Panc1 (cell line): ENCODE measurements at regions not wholly inside any gene's neighbourhood (a gene's known extent, or its start where the extent isn't known, plus 50 kb on each side); places are given as distances from the start of the nearest gene placed in this dataset.

Experiments used
- ATAC-seq: fragments of 200-7000 bp; cut with Tn5 transposase; 2 replicates; pipeline ENCODE4 v1.9.1; 2020; ENCODE audit warnings: mild to moderate bottlenecking, moderate library complexity
- BruUV-seq: library from RNA; stranded (reverse); fragments of 400-500 nt; replicated peaks from 2 replicates; lab custom pipeline; 2021; lab: Mats Ljungman, UMichigan
- CTCF ChIA-PET: fragments of 300-600 bp; sonication (Branson Sonifier 250); formaldehyde crosslinking; loops from one replicate; lab custom pipeline; 2022; ENCODE audit warnings: antibody characterized with exemption; lab: Charles Lee
- POLR2A ChIA-PET: fragments of 300-600 bp; sonication (Branson Sonifier 250); formaldehyde crosslinking; loops from one replicate; lab custom pipeline; 2022; ENCODE audit warnings: antibody characterized with exemption; lab: Charles Lee
- DNase-seq: peaks from one replicate; pipeline ENCODE4 v3.0.0-alpha.2; 2010; ENCODE audit warnings: low read depth, low spot score
- H3K27ac ChIP-seq: 2 replicates; pipeline ENCODE4 v1.5.1; 2011; ENCODE audit warnings: mild to moderate bottlenecking, low read length, inconsistent platforms
- H3K27me3 ChIP-seq: fragments of 200-500 bp; sonication (Bioruptor generic); 2 replicates; pipeline ENCODE4 v1.6.0; 2014; ENCODE audit warnings: low read length, inconsistent platforms; ENCODE audit not compliant: control insufficient read depth, insufficient read depth
- H3K36me3 ChIP-seq: fragments of 200-500 bp; sonication (Bioruptor generic); 2 replicates; pipeline ENCODE4 v1.5.1; 2014; ENCODE audit warnings: inconsistent platforms, mild to moderate bottlenecking, low read length, moderate library complexity; ENCODE audit not compliant: control insufficient read depth, insufficient read depth
- H3K4me1 ChIP-seq: 2 replicates; pipeline ENCODE4 v1.5.1; 2011; ENCODE audit warnings: inconsistent platforms, mild to moderate bottlenecking, low read length, moderate library complexity; ENCODE audit not compliant: control insufficient read depth, insufficient read depth
- H3K4me3 ChIP-seq, 2 experiments: 2 replicates each; pipeline ENCODE4 v1.5.1; 2011 to 2012; ENCODE audit warnings: low read depth in 2 of 2, low read length in 2 of 2, mild to moderate bottlenecking in 2 of 2, inconsistent platforms in 1 of 2, moderate library complexity in 1 of 2
- H3K9me3 ChIP-seq: fragments of 200-500 bp; sonication (Bioruptor generic); 2 replicates; pipeline ENCODE4 v1.5.1; 2014; ENCODE audit warnings: low read depth, mild to moderate bottlenecking, inconsistent platforms, low read length, moderate library complexity; ENCODE audit not compliant: control insufficient read depth, insufficient read depth
- POLR2AphosphoS5 ChIP-seq: IDR thresholded peaks from 2 replicates; pipeline ENCODE4 v1.6.1; 2012; ENCODE audit warnings: mild to moderate bottlenecking, low read depth, low read length, moderate library complexity
- SIN3A ChIP-seq: IDR thresholded peaks from 2 replicates; pipeline ENCODE4 v1.6.1; 2012; ENCODE audit warnings: low read depth, mild to moderate bottlenecking, low read length, moderate library complexity, borderline replicate concordance; ENCODE audit not compliant: insufficient read depth
- TCF7L2 ChIP-seq: IDR thresholded peaks from 2 replicates; pipeline ENCODE4 v1.6.1; 2011; ENCODE audit warnings: mild to moderate bottlenecking, low read depth, low read length, inconsistent platforms
- in situ Hi-C: cut with HindIII; loops from 2 replicates; pipeline ENCODE4 v1.10.0; 2016; ENCODE audit warnings: low sequenced_read_pairs, low pct_unique_long_range_greater_than_20kb
- intact Hi-C: fragments of 100-400 bp; cut with micrococcal nuclease; formaldehyde crosslinking; loops from one replicate; pipeline ENCODE4 v1.10.0; 2022; ENCODE audit not compliant: unreplicated experiment
- TF ChIP-seq, protein P1 (sequence below), 2 experiments: IDR thresholded peaks; 2 replicates each; pipeline ENCODE4 v1.6.1; 2011 to 2012; ENCODE audit warnings: low read depth in 2 of 2, control low read depth in 1 of 2, low read length in 1 of 2, mild to moderate bottlenecking in 1 of 2, moderate library complexity in 1 of 2; ENCODE audit not compliant: insufficient read depth in 1 of 2
- TF ChIP-seq, protein P2 (sequence below): fragments of 450-650 bp; IDR thresholded peaks from 2 replicates; pipeline ENCODE4 v1.5.1; 2017; ENCODE audit warnings: mild to moderate bottlenecking

- H3K27me3 ChIP-seq: no peaks in the 10 kb centered on the region
- H3K9me3 ChIP-seq: peaks cover 21% of the 10 kb centered on the region; the same call in 1 of the 2 replicates
- peaks cover 14% of the 10 kb centered on the region for H3K4me1 ChIP-seq
- TF ChIP-seq POLR2AphosphoS5 (no peak), TCF7L2 (no peak), SIN3A (no peak)
- TF ChIP-seq, protein P1, sequence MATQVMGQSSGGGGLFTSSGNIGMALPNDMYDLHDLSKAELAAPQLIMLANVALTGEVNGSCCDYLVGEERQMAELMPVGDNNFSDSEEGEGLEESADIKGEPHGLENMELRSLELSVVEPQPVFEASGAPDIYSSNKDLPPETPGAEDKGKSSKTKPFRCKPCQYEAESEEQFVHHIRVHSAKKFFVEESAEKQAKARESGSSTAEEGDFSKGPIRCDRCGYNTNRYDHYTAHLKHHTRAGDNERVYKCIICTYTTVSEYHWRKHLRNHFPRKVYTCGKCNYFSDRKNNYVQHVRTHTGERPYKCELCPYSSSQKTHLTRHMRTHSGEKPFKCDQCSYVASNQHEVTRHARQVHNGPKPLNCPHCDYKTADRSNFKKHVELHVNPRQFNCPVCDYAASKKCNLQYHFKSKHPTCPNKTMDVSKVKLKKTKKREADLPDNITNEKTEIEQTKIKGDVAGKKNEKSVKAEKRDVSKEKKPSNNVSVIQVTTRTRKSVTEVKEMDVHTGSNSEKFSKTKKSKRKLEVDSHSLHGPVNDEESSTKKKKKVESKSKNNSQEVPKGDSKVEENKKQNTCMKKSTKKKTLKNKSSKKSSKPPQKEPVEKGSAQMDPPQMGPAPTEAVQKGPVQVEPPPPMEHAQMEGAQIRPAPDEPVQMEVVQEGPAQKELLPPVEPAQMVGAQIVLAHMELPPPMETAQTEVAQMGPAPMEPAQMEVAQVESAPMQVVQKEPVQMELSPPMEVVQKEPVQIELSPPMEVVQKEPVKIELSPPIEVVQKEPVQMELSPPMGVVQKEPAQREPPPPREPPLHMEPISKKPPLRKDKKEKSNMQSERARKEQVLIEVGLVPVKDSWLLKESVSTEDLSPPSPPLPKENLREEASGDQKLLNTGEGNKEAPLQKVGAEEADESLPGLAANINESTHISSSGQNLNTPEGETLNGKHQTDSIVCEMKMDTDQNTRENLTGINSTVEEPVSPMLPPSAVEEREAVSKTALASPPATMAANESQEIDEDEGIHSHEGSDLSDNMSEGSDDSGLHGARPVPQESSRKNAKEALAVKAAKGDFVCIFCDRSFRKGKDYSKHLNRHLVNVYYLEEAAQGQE (IDR thresholded peaks at IDR 0.05; ENCODE audit: insufficient read depth in 1 of 2, low read depth in 2 of 2, low read length in 1 of 2): no peak
- TF ChIP-seq, protein P2, sequence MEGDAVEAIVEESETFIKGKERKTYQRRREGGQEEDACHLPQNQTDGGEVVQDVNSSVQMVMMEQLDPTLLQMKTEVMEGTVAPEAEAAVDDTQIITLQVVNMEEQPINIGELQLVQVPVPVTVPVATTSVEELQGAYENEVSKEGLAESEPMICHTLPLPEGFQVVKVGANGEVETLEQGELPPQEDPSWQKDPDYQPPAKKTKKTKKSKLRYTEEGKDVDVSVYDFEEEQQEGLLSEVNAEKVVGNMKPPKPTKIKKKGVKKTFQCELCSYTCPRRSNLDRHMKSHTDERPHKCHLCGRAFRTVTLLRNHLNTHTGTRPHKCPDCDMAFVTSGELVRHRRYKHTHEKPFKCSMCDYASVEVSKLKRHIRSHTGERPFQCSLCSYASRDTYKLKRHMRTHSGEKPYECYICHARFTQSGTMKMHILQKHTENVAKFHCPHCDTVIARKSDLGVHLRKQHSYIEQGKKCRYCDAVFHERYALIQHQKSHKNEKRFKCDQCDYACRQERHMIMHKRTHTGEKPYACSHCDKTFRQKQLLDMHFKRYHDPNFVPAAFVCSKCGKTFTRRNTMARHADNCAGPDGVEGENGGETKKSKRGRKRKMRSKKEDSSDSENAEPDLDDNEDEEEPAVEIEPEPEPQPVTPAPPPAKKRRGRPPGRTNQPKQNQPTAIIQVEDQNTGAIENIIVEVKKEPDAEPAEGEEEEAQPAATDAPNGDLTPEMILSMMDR: no peak
- H3K4me3 ChIP-seq: no peak overlapping the region
- H3K36me3 ChIP-seq: no peaks in the 10 kb centered on the region
- BruUV-seq: no TSS peak
- no peak overlapping the region; the same call in 1 of the 2 replicates for H3K27ac ChIP-seq
- DNase-seq (no peak), ATAC-seq (no peak)
- in situ Hi-C loops (no loop called here), intact Hi-C loops (no loop called here)
- ChIA-PET CTCF (interaction anchor here (0.7 kb wide), 1 partner anchor 262 kb away, joined by 3 read pairs; no protein-coding TSS in a partner anchor), POLR2A (no interaction called here)
Measured at GRCh38 chr3:194054016-194054415, 81.9 kb upstream of the HES1 start.

- H3K4me3 ChIP-seq: no peak overlapping the region
- peaks cover 18% of the 10 kb centered on the region for H3K4me1 ChIP-seq
- no peaks in the 10 kb centered on the region for H3K27me3 ChIP-seq
- peaks cover 21% of the 10 kb centered on the region; the same call in 1 of the 2 replicates for H3K9me3 ChIP-seq
- in situ Hi-C loops: no loop called here
- DNase-seq: no peak
- intact Hi-C loops: no loop called here
- ChIA-PET POLR2A (interaction anchor here (0.6 kb wide), 1 partner anchor 244 kb away, joined by 12 read pairs; no protein-coding TSS in a partner anchor), CTCF (interaction anchor here (0.7 kb wide), 1 partner anchor 262 kb away, joined by 3 read pairs; no protein-coding TSS in a partner anchor)
- H3K36me3 ChIP-seq: no peaks in the 10 kb centered on the region
- no TSS peak for BruUV-seq
- TF ChIP-seq, protein P2: no peak
- TF ChIP-seq POLR2AphosphoS5: no peak
- TF ChIP-seq, protein P1 (IDR thresholded peaks at IDR 0.05; ENCODE audit: insufficient read depth in 1 of 2, low read depth in 2 of 2, low read length in 1 of 2): no peak
- TF ChIP-seq TCF7L2: no peak
- TF ChIP-seq SIN3A: no peak
- no peak for ATAC-seq
- H3K27ac ChIP-seq: peak overlapping the region; percentile 13; the same call in 1 of the 2 replicates
Measured at GRCh38 chr3:194054540-194054939, 81.4 kb upstream of the HES1 start.
